Endothelial cell of umbilical vein (primary cell): ENCODE measurements at regions not wholly inside any gene's neighbourhood (a gene's known extent, or its start where the extent isn't known, plus 50 kb on each side); places are given as distances from the start of the nearest gene placed in this dataset.

Experiments
- BruUV-seq: library from RNA; stranded (reverse); fragments of 400-500 nt; replicated peaks from 2 replicates; lab custom pipeline; 2021; lab: Mats Ljungman, UMichigan
- CTCF ChIA-PET: fragments of 300-600, 350-600 bp; sonication (Branson Sonifier 250); formaldehyde crosslinking; loops from one replicate; lab custom pipeline; 2021; ENCODE audit warnings: antibody characterized with exemption, inconsistent platforms; lab: Charles Lee
- POLR2A ChIA-PET: fragments of 300-600, 350-600 bp; sonication (Branson Sonifier 250); formaldehyde crosslinking; loops from one replicate; lab custom pipeline; 2021; ENCODE audit warnings: antibody characterized with exemption, inconsistent platforms; lab: Charles Lee
- DNase-seq: peaks from one replicate; pipeline ENCODE4 v3.0.0-alpha.2; 2011; ENCODE audit warnings: low read depth, low spot score
- FAIRE-seq: peaks from 2 replicates; lab custom pipeline; 2011; peaks lifted over from hg19 to GRCh38; lab: Jason Lieb, UNC
- H2AFZ ChIP-seq: 2 replicates; pipeline ENCODE4 v1.6.0; 2012; ENCODE audit warnings: low read depth, low read length, control low read depth, inconsistent platforms
- H3K27ac ChIP-seq: 2 replicates; pipeline ENCODE4 v1.5.1; 2011; ENCODE audit warnings: low read depth, mild to moderate bottlenecking, control low read depth, low read length, moderate library complexity; ENCODE audit not compliant: insufficient read depth
- H3K27me3 ChIP-seq, 2 experiments: 2 replicates each; pipeline versions ENCODE4 v1.6.0 to v1.6.1; 2011; ENCODE audit warnings: low read length in 2 of 2, mixed read lengths in 1 of 2; ENCODE audit not compliant: control insufficient read depth in 2 of 2, insufficient read depth in 2 of 2
- H3K36me3 ChIP-seq, 2 experiments: 2 replicates in 1 of 2; 3 replicates in 1 of 2; pipeline ENCODE4 v1.5.1; 2011; ENCODE audit warnings: low read length in 2 of 2, mild to moderate bottlenecking in 1 of 2, moderate library complexity in 1 of 2; ENCODE audit not compliant: control insufficient read depth in 2 of 2, insufficient read depth in 2 of 2; ENCODE audit errors: extremely low read depth in 1 of 2
- H3K4me1 ChIP-seq: 3 replicates; pipeline ENCODE4 v1.5.1; 2011; ENCODE audit warnings: mild to moderate bottlenecking, low read length; ENCODE audit not compliant: control insufficient read depth, insufficient read depth; ENCODE audit errors: extremely low read depth
- H3K4me2 ChIP-seq: 2 replicates; pipeline ENCODE4 v1.6.1; 2011; ENCODE audit warnings: low read length, control low read depth, mixed read lengths; ENCODE audit not compliant: insufficient read depth
- H3K4me3 ChIP-seq, 3 experiments: fragments of 200-600 bp in 1 of 3; sonication (generic), shearing (Covaris generic) in 1 of 3; replicated peaks in 1 of 3; 2 replicates each; pipeline ENCODE4 v1.5.1; 2011 to 2016; ENCODE audit warnings: control low read depth in 3 of 3, low read length in 3 of 3, mild to moderate bottlenecking in 2 of 3, inconsistent platforms in 1 of 3, low read depth in 1 of 3, moderate library complexity in 1 of 3; ENCODE audit not compliant: insufficient read depth in 1 of 3
- H3K79me2 ChIP-seq: 2 replicates; pipeline ENCODE4 v1.6.0; 2012; ENCODE audit warnings: low read length, inconsistent platforms; ENCODE audit not compliant: control insufficient read depth, insufficient read depth
- H3K9ac ChIP-seq: replicated peaks from 2 replicates; pipeline ENCODE3; 2011; ENCODE audit warnings: low read length, control low read depth; ENCODE audit not compliant: insufficient read depth; ENCODE audit errors: extremely low read depth
- H3K9me1 ChIP-seq: replicated peaks from 3 replicates; pipeline ENCODE4 v1.6.0; 2011; ENCODE audit warnings: mild to moderate bottlenecking, low read length; ENCODE audit not compliant: control insufficient read depth, insufficient read depth; ENCODE audit errors: extremely low read depth
- H3K9me3 ChIP-seq: replicated peaks from 2 replicates; pipeline ENCODE4 v1.5.1; 2012; ENCODE audit warnings: low read length, inconsistent platforms; ENCODE audit not compliant: control insufficient read depth, insufficient read depth
- H4K20me1 ChIP-seq: replicated peaks from 2 replicates; pipeline ENCODE3; 2011; ENCODE audit warnings: mild to moderate bottlenecking, low read length; ENCODE audit not compliant: control insufficient read depth, insufficient read depth; ENCODE audit errors: extremely low read depth
- CTCF ChIP-seq, 2 donors: IDR thresholded peaks; 1 replicate in 1 of 2; 2 replicates in 1 of 2; pipeline ENCODE4 v1.5.1; 2011; ENCODE audit warnings: low read length in 2 of 2, mild to moderate bottlenecking in 2 of 2, moderate library complexity in 2 of 2, control low read depth in 1 of 2, inconsistent platforms in 1 of 2, low read depth in 1 of 2; ENCODE audit not compliant: insufficient read depth in 1 of 2; ENCODE audit errors: extremely low read depth in 1 of 2
- EZH2 ChIP-seq: IDR thresholded peaks from 2 replicates; pipeline ENCODE4 v1.6.1; 2012; ENCODE audit warnings: borderline replicate concordance, low read depth, mild to moderate bottlenecking, moderate library complexity, low read length, inconsistent platforms; ENCODE audit not compliant: severe bottlenecking
- FOS ChIP-seq: IDR thresholded peaks from 2 replicates; pipeline ENCODE4 v1.6.1; 2011; ENCODE audit warnings: mild to moderate bottlenecking, low read length, moderate library complexity, borderline replicate concordance; ENCODE audit not compliant: insufficient read depth
- GATA2 ChIP-seq: IDR thresholded peaks from 2 replicates; pipeline ENCODE4 v1.7.0; 2011; ENCODE audit warnings: low read depth, mild to moderate bottlenecking, moderate library complexity, mixed read lengths, low read length; ENCODE audit not compliant: insufficient read length, insufficient read depth
- JUN ChIP-seq: IDR thresholded peaks from 2 replicates; pipeline ENCODE4 v1.6.1; 2011; ENCODE audit warnings: borderline replicate concordance, low read depth; ENCODE audit not compliant: insufficient read length, insufficient read depth
- MYC ChIP-seq: IDR thresholded peaks from one replicate; pipeline ENCODE4 v1.6.1; 2011; ENCODE audit warnings: mild to moderate bottlenecking, low read depth, low read length
- POLR2A ChIP-seq: IDR thresholded peaks from 2 replicates; pipeline ENCODE4 v1.6.1; 2012; ENCODE audit warnings: low read depth, mild to moderate bottlenecking, control low read depth, low read length
- POLR2AphosphoS5 ChIP-seq: IDR thresholded peaks from 2 replicates; pipeline ENCODE4 v1.6.1; 2012; ENCODE audit warnings: low read depth, mild to moderate bottlenecking, control low read depth, low read length, moderate library complexity; ENCODE audit not compliant: insufficient read depth
- dilution Hi-C: fragments of 300-500 bp; cut with MboI; formaldehyde crosslinking; loops from one replicate; pipeline ENCODE4 v1.15.0; 2019; ENCODE audit warnings: low sequenced_read_pairs; ENCODE audit not compliant: extremely low pct_ligation_motif_present
- intact Hi-C: fragments of 100-400 bp; cut with micrococcal nuclease; formaldehyde crosslinking; loops from one replicate; pipeline ENCODE4 v1.10.0; 2022
- TF ChIP-seq, protein P1 (sequence below): IDR thresholded peaks from 2 replicates; pipeline ENCODE4 v1.6.1; 2011; ENCODE audit not compliant: insufficient read depth, insufficient read length

DNA sequence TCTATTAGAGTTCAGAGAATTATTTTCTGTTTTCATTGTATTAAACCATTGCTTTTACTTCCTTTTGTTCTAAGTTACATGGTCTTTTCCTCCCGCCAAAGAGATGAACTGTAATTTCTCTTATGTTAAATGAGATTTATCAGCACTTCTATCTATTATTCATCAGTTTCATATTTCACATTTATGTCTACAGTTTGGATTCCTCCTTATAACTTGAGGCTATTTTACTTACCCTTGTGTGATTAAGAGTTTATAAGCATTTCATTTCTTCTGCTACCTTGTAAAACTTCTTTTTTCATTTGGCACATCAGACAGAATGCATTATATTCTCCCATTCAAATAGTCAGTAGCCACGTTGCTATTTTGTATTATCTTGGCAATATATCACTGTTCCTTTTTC lies 248.2 kb downstream of the PLA2G4A start:
- Histone ChIP-seq H3K9me1 (no peaks in the 10 kb centered on the region), H3K79me2 (no peaks in the 10 kb centered on the region), H3K4me2 (no peak overlapping the region), H4K20me1 (no peaks in the 10 kb centered on the region), H3K4me1 (no peaks in the 10 kb centered on the region), H3K9me3 (no peaks in the 10 kb centered on the region), H3K36me3 (no peaks in the 10 kb centered on the region), H3K27ac (no peak overlapping the region), H3K4me3 (no peak overlapping the region), H3K9ac (no peak overlapping the region), H3K27me3 (peaks cover 0 to under 1% of the 10 kb centered on the region in 2 experiments), H2AFZ (no peak overlapping the region)
- dilution Hi-C loops (no loop called here), intact Hi-C loops (no loop called here)
- DNase-seq = no peak
- BruUV-seq = no TSS peak
- FAIRE-seq = no peak
- POLR2A ChIA-PET = no interaction called here
- TF ChIP-seq MYC (no peak), EZH2 (no peak), CTCF (IDR thresholded peaks at IDR 0.05; ENCODE audit: extremely low read depth in 1 of 2, insufficient read depth in 1 of 2, low read depth in 1 of 2, low read length in 2 of 2) (no peak), POLR2A (no peak), JUN (no peak), GATA2 (no peak), FOS (no peak), POLR2AphosphoS5 (no peak)
- TF ChIP-seq, protein P1, sequence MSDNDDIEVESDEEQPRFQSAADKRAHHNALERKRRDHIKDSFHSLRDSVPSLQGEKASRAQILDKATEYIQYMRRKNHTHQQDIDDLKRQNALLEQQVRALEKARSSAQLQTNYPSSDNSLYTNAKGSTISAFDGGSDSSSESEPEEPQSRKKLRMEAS = no peak
- CTCF ChIA-PET = no interaction called here
